D721Med (cell line): ENCODE measurements at regions not wholly inside any gene's neighbourhood (a gene's known extent, or its start where the extent isn't known, plus 50 kb on each side); places are given as distances from the start of the nearest gene placed in this dataset.
A peak's percentile ranks its signal among the peaks of the same experiment; 100 is the strongest.

Experiments used
- DNase-seq: peaks from one replicate; pipeline ENCODE4 v3.0.0; 2011; ENCODE audit warnings: low spot score; ENCODE audit not compliant: insufficient read length
- FAIRE-seq: peaks from 2 replicates; lab custom pipeline; 2011; peaks lifted over from hg19 to GRCh38; lab: Jason Lieb, UNC
- CTCF ChIP-seq: IDR thresholded peaks from 2 replicates; pipeline ENCODE4 v1.5.1; 2012; ENCODE audit warnings: mild to moderate bottlenecking, control low read depth; ENCODE audit not compliant: insufficient read depth; ENCODE audit errors: missing control alignments

GRCh38 chr13:55990631-55991030, 1150.1 kb upstream of the PRR20A start:
- DNase-seq (no peak), FAIRE-seq (no peak)
- TF ChIP-seq CTCF, result no peak

DNA sequence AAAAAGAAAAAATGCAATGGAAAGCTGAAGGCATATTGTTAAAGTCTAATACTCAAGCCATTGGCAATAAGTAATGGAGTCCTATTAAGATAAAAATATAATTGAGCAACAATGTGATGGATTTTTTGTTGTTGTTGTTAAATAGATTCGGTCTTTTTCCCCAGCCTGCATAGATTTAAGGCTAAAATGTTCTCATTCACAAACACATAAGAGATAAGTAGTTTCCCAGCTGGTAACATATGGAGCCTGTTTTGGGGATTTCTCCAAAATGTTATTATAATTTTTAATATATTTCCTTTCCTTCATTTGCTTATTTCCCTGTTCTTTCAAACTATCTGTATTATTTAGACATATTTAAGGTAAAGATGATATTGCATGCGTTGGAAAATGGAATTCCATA, 1149.1 kb upstream of the PRR20A start:
- FAIRE-seq (no peak), DNase-seq (no peak)
- TF ChIP-seq CTCF, result no peak

DNA sequence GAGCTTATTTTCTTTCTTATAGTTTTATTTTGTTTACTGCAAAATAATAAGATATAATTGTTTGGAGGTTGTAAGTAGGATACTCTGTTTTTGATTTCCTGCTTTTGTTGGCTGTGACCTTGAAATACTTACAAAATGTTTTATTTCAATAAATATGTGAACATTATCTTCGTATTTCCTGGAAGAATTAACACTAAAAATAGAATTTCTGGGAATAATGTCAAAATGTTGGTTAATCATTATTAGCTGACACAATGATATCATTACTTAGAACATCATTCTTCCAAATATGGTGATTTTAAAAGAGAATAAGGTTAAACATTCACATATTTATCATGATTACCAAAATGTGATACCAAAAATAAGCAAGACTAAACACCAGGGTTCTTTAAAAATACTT, 1148.6 kb upstream of the PRR20A start:
- FAIRE-seq (no peak), DNase-seq (no peak)
- no peak for TF ChIP-seq CTCF

GRCh38 chr13:55999709-56000108, 1141.0 kb upstream of the PRR20A start:
- DNase-seq, result no peak
- TF ChIP-seq CTCF, result peak; percentile 11
- no peak for FAIRE-seq

DNA sequence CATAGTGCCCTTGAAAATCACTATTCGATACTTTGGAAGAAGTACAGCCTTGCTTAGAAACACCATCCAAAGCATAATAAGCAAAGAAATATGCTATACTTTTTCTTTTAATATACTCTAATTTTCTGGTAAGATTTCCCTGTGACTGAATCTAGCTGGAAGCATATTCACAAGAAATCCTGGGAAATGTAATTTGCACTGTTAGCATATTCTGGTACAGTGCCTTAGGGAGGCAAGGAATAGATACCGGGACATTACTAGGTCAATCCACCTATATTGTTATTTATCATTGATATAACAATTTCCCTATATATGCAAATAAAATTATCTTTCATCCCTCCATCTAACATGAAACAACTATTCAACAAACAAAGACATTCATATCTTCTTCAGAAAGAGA, 1131.3 kb upstream of the PRR20A start:
- TF ChIP-seq CTCF, result no peak
- FAIRE-seq, result no peak
- no peak for DNase-seq

DNA sequence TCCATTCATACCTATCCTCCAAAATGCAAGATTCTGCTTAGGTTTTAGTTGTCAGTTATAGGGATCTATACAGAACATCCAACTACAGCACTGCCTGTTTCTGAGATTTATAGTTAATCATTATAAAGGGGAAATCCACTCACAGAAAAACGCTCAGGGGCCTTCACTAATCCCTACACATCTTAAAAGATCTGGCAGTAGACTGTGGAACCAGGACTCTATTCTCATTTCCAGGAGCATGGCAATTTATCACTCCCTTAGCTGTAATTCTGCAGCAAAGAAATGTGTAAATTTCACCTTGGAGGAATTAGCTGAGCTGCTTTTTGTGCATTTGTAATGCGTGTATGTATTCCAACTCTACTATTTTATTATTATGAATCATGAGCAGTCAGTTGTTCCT, 1128.1 kb upstream of the PRR20A start:
- no peak for TF ChIP-seq CTCF
- FAIRE-seq, result no peak
- DNase-seq, result no peak

DNA sequence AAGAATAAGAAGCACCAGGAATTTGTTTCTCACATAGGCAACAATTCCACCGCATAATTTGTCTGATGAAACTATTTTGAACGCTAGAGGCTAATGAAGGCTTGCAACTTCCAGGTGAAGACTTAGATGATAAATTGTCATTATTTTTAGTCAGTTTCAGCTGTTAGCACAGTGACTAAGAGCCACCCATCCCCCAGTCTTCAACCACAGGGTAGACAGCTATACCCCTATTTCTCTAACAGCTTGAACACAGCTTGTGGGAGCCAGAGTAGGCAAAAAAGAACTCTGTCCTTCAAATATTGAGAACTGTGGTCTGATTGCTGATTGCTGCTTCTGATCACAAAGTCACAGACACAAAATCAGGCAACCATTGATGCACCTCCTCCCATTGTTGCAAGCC, 1124.8 kb upstream of the PRR20A start:
- no peak for DNase-seq
- no peak for TF ChIP-seq CTCF
- no peak for FAIRE-seq
